ENCODE measurements at regions not wholly inside any gene's neighbourhood (a gene's known extent, or its start where the extent isn't known, plus 50 kb on each side); places are given as distances from the start of the nearest gene placed in this dataset.

DNA sequence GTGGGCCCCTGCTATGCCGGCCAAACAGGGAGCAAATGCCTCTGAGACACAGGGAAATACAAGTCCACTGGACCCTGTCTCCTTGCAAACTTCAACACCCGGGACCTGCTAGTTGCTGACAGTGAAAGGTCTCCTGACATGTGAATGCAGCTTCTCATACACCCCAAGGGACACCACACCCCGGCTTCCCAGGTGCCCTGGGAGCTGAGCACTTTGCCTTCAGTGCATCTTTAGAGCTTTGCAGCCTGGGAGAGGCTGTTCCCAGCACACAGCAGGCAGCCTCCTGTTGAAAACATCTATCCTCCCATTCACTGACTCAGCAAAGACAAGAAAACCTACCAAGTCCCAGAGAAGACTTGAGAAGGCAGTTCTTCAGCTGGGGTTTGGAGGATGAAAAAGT lies 143.4 kb downstream of the COL6A3 start:
- no peak for DNase-seq (ENCODE audit: low read depth)

DNA sequence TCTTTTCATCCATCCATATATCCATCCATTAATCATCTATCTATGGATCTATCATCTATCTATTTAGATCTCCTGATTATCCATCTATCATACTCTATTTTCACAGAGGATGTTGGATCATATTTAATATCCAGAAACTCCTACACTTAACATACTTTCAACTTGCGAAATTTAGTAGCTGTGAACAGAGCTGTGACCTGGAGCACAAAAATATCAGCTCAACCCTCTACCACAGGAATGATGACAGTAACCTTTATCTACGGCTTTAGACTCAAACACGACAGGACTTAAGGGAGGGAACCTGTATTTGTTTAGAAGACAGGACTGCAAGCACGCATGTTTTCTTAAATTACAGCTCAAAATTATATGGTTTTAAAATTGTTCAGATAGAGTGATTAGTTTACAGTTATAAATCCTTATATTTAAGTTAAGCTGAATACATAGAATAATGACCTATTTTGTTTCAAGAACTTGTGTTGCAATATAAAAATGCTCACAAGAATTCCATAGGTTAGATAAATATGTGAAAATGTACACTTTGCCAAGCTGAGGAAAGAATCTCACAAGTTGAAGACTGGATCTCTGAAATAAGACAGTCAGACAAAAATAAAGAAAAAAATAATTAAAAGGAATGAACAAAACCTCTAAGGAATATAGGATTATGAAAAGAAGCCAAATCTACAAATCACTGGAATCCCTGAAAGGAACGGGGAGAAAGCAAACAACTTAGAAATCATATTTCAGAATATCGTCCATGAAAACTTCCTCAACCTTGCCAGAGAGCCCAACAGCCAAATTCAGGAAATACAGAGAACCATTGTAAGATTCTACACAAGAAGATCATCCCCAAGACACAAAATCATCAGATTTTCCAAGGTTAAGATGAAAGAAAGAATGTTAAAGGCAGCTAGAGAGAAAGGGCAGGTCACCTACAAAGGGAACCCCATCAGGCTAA lies 142.0 kb downstream of the COL6A3 start:
- no peak for DNase-seq (ENCODE audit: low read depth)
